ENCODE measurements at regions not wholly inside any gene's neighbourhood (a gene's known extent, or its start where the extent isn't known, plus 50 kb on each side); places are given as distances from the start of the nearest gene placed in this dataset.

DNA sequence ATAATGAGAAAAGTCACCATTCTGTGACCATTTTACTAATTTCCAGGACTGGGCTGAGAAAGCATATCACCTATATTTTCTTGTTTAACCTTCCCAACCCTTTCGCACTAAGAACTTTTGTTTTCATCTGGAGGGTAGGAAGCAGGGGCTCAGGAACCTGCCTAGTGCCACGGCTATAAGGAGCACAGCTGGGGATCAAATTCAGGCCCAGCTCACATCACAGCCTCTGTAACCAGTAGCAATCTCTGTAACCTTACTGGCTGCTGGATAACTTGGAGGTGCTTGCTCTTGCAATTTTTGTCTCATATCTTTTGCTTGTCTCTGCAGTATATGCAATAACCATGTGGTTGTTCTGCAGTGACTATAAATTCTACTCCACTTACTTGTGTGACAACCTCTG is 62.0 kb downstream of the PABIR2 start:
- H3K9me3 Mint-ChIP-seq: no peaks in the 10 kb centered on the region
- ATAC-seq: no peak

DNA sequence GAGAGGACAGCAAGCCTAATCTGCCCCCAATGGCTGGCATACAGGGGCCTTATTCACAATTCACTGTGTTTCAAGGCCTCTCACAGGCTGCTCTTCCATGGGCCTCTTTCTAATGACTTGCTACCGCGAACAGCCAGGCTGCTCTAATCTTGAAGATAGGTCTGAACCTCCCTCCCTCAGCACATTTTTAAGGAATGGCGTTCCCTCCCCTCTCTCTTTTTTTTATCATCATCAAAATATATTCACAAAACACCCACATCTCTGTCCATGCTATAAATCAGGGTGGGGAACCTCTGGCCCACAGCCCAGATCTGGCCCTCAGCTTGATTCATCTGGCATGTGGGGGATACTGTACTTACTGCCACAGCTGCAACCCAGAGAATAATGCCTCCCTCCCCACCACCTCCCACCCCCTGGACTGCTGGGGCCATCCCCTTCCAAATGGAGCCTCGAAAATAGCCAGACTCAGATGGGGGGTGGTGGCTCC is 62.5 kb downstream of the PABIR2 start:
- peaks cover 6 to 37% of the 10 kb centered on the region in 2 donors for H3K27me3 Mint-ChIP-seq (ENCODE audit: low read depth in 2 of 2)
- Histone ChIP-seq H3K36me3 (ENCODE audit: control insufficient read depth, insufficient read depth, low read length) (no peaks in the 10 kb centered on the region), H3K9me3 (ENCODE audit: control insufficient read depth, insufficient read depth, low read length) (no peaks in the 10 kb centered on the region), H3K4me3 (ENCODE audit: low read length) (no peak overlapping the region), H3K27ac (ENCODE audit: low read length) (no peak overlapping the region), H3K4me1 (ENCODE audit: control insufficient read depth, insufficient read depth, low read length) (no peaks in the 10 kb centered on the region), H3K27me3 (ENCODE audit: control insufficient read depth, insufficient read depth, low read length) (no peaks in the 10 kb centered on the region)
- H3K27ac Mint-ChIP-seq: no peak overlapping the region
- no peaks in the 10 kb centered on the region for H3K4me1 Mint-ChIP-seq
- no peak for ATAC-seq
- TF ChIP-seq, protein P1, sequence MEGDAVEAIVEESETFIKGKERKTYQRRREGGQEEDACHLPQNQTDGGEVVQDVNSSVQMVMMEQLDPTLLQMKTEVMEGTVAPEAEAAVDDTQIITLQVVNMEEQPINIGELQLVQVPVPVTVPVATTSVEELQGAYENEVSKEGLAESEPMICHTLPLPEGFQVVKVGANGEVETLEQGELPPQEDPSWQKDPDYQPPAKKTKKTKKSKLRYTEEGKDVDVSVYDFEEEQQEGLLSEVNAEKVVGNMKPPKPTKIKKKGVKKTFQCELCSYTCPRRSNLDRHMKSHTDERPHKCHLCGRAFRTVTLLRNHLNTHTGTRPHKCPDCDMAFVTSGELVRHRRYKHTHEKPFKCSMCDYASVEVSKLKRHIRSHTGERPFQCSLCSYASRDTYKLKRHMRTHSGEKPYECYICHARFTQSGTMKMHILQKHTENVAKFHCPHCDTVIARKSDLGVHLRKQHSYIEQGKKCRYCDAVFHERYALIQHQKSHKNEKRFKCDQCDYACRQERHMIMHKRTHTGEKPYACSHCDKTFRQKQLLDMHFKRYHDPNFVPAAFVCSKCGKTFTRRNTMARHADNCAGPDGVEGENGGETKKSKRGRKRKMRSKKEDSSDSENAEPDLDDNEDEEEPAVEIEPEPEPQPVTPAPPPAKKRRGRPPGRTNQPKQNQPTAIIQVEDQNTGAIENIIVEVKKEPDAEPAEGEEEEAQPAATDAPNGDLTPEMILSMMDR (IDR thresholded peaks at IDR 0.05): no peak
- H3K4me3 Mint-ChIP-seq: no peak overlapping the region
- no peaks in the 10 kb centered on the region for H3K9me3 Mint-ChIP-seq
- no peaks in the 10 kb centered on the region for H3K36me3 Mint-ChIP-seq
- DNase-seq: no peak
- intact Hi-C loops (cut with micrococcal nuclease): no loop called here
- WGBS (ENCODE audit: insufficient coverage): 79% methylated on average over 3 of the region's 4 CpGs

More for the DNA sequence above, 62.0 kb downstream of the PABIR2 start:
- intact Hi-C loops (cut with micrococcal nuclease): no loop called here
- no peaks in the 10 kb centered on the region for H3K27me3 ChIP-seq (ENCODE audit: control insufficient read depth, insufficient read depth, low read length)
- no peaks in the 10 kb centered on the region for H3K36me3 ChIP-seq (ENCODE audit: control insufficient read depth, insufficient read depth, low read length)
- WGBS (ENCODE audit: insufficient coverage): 89% methylated on average over 1 of the region's 2 CpGs
- H3K9me3 ChIP-seq (ENCODE audit: control insufficient read depth, insufficient read depth, low read length): no peaks in the 10 kb centered on the region
- Mint-ChIP-seq H3K4me3 (no peak overlapping the region), H3K27ac (no peak overlapping the region), H3K27me3 (ENCODE audit: low read depth in 2 of 2) (peaks cover 6 to 37% of the 10 kb centered on the region in 2 donors), H3K4me1 (no peaks in the 10 kb centered on the region), H3K36me3 (no peaks in the 10 kb centered on the region)
- H3K4me3 ChIP-seq (ENCODE audit: low read length): no peak overlapping the region
- no peak for DNase-seq
- TF ChIP-seq, protein P1 (IDR thresholded peaks at IDR 0.05): no peak
- no peaks in the 10 kb centered on the region for H3K4me1 ChIP-seq (ENCODE audit: control insufficient read depth, insufficient read depth, low read length)
- no peak overlapping the region for H3K27ac ChIP-seq (ENCODE audit: low read length)

DNA sequence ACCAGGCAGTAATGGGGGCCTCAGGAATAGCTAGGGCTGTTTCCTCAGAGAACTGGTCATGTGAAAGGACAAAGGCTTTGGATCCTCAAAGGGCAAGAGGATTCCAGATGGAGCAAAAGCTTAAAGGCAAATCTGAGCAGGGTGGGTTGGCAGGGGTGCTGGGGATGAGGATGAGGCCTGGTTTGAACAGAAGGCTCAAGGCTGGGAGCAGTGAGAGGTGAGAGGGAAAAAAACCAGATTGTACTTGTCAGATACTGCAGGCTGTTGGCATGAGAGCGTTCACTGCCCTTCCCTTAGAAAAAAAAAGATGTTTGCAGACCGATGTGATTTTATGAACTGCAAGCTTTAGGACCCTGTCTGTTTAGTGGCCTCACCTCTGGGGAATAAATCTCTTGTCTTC is 63.4 kb downstream of the PABIR2 start:
- ATAC-seq: no peak
- Mint-ChIP-seq H3K4me1 (no peaks in the 10 kb centered on the region), H3K27me3 (ENCODE audit: low read depth in 2 of 2) (peaks cover 6 to 31% of the 10 kb centered on the region in 2 donors), H3K36me3 (no peaks in the 10 kb centered on the region), H3K27ac (no peak overlapping the region), H3K4me3 (no peak overlapping the region), H3K9me3 (no peaks in the 10 kb centered on the region)
- DNase-seq: no peak
- TF ChIP-seq, protein P1 (IDR thresholded peaks at IDR 0.05): no peak
- H3K36me3 ChIP-seq (ENCODE audit: control insufficient read depth, insufficient read depth, low read length): no peaks in the 10 kb centered on the region
- no peaks in the 10 kb centered on the region for H3K27me3 ChIP-seq (ENCODE audit: control insufficient read depth, insufficient read depth, low read length)
- WGBS (ENCODE audit: insufficient coverage): 89% methylated on average over 2 of the region's 2 CpGs
- no peaks in the 10 kb centered on the region for H3K4me1 ChIP-seq (ENCODE audit: control insufficient read depth, insufficient read depth, low read length)
- H3K4me3 ChIP-seq (ENCODE audit: low read length): no peak overlapping the region
- H3K27ac ChIP-seq (ENCODE audit: low read length): no peak overlapping the region
- no peaks in the 10 kb centered on the region for H3K9me3 ChIP-seq (ENCODE audit: control insufficient read depth, insufficient read depth, low read length)
- intact Hi-C loops (cut with micrococcal nuclease): no loop called here

DNA sequence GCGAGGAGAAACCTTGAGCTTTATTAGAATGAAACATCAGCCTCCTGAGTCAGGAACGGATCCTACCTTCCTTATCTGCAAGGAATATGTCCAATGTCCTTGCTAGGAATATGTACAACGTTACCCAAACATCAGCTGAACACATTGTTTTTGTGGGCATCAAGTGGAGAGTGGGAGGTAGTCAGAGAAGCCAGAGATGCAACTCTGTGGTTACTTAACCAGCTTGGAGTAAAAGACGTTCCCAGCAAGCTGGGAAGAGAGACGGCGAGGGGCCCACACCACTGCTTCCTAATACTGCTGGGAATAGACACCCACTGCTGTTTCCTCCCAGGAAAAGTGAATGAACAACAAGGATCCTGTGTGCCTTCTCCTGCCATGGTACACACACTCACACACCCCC is 64.3 kb downstream of the PABIR2 start:
- Mint-ChIP-seq H3K27ac (no peak overlapping the region), H3K27me3 (ENCODE audit: low read depth in 2 of 2) (peaks cover 1 to 24% of the 10 kb centered on the region in 2 donors), H3K36me3 (no peaks in the 10 kb centered on the region), H3K4me3 (no peak overlapping the region), H3K4me1 (no peaks in the 10 kb centered on the region), H3K9me3 (no peaks in the 10 kb centered on the region)
- no peaks in the 10 kb centered on the region for H3K36me3 ChIP-seq (ENCODE audit: control insufficient read depth, insufficient read depth, low read length)
- H3K4me1 ChIP-seq (ENCODE audit: control insufficient read depth, insufficient read depth, low read length): no peaks in the 10 kb centered on the region
- no peak overlapping the region for H3K4me3 ChIP-seq (ENCODE audit: low read length)
- 86% methylated on average over 6 of the region's 6 CpGs for WGBS (ENCODE audit: insufficient coverage)
- DNase-seq (no peak), ATAC-seq (no peak)
- H3K27me3 ChIP-seq (ENCODE audit: control insufficient read depth, insufficient read depth, low read length): no peaks in the 10 kb centered on the region
- intact Hi-C loops (cut with micrococcal nuclease): no loop called here
- H3K9me3 ChIP-seq (ENCODE audit: control insufficient read depth, insufficient read depth, low read length): no peaks in the 10 kb centered on the region
- H3K27ac ChIP-seq (ENCODE audit: low read length): no peak overlapping the region
- TF ChIP-seq, protein P1 (IDR thresholded peaks at IDR 0.05): no peak

All from natural killer cell (primary cell).